ENCODE measurements at regions not wholly inside any gene's neighbourhood (a gene's known extent, or its start where the extent isn't known, plus 50 kb on each side); places are given as distances from the start of the nearest gene placed in this dataset.
A peak's percentile ranks its signal among the peaks of the same experiment; 100 is the strongest.
"Not testable (repeated sequence)": the region's sequence is repeated elsewhere in the genome, so short reads cannot be mapped to it uniquely, and the experiment has no call there.

DNA sequence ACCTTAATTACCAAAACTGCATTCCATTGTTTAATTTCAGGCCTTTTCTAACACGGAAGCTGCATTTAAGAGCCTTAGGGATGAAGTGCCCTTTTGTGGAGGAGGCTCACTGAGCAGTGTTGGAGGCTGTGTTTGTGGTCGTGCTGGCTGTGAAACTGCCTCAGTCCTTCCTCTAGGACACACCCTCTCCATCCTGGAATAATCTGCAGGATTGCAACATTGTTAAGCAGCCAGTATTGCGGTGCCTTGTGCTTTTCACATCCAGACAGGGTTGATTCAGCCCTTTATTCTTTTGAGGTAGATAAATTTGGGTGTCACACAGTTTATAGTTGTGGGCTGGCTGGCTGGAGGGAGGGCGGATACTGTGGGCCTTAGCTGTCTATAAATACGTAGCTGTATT, 141.6 kb downstream of the CDRT15L2 start:
- Histone ChIP-seq H3K9me3 (ENCODE audit: severe bottlenecking) (no peaks in the 10 kb centered on the region), H3K36me3 (ENCODE audit: low read depth) (no peaks in the 10 kb centered on the region), H3K27ac (ENCODE audit: poor library complexity, severe bottlenecking) (no peak overlapping the region), H3K4me3 (ENCODE audit: severe bottlenecking) (no peak overlapping the region), H3K4me1 (ENCODE audit: insufficient read depth, poor library complexity, severe bottlenecking) (no peaks in the 10 kb centered on the region), H3K27me3 (ENCODE audit: insufficient read depth, poor library complexity, severe bottlenecking) (peaks cover 6% of the 10 kb centered on the region)
- ATAC-seq (ENCODE audit: low read depth) (peak; percentile 45; the same call in 1 of the 3 replicates), DNase-seq (ENCODE audit: low spot score) (no peak)
- TF ChIP-seq, protein P1, sequence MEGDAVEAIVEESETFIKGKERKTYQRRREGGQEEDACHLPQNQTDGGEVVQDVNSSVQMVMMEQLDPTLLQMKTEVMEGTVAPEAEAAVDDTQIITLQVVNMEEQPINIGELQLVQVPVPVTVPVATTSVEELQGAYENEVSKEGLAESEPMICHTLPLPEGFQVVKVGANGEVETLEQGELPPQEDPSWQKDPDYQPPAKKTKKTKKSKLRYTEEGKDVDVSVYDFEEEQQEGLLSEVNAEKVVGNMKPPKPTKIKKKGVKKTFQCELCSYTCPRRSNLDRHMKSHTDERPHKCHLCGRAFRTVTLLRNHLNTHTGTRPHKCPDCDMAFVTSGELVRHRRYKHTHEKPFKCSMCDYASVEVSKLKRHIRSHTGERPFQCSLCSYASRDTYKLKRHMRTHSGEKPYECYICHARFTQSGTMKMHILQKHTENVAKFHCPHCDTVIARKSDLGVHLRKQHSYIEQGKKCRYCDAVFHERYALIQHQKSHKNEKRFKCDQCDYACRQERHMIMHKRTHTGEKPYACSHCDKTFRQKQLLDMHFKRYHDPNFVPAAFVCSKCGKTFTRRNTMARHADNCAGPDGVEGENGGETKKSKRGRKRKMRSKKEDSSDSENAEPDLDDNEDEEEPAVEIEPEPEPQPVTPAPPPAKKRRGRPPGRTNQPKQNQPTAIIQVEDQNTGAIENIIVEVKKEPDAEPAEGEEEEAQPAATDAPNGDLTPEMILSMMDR (IDR thresholded peaks at IDR 0.05; ENCODE audit: poor library complexity, severe bottlenecking) = no peak

GRCh38 chr17:20724391-20724790, 144.9 kb downstream of the CDRT15L2 start:
- not testable (repeated sequence) for H3K36me3 ChIP-seq (ENCODE audit: low read depth); H3K4me1 ChIP-seq (ENCODE audit: insufficient read depth, poor library complexity, severe bottlenecking); H3K4me3 ChIP-seq (ENCODE audit: severe bottlenecking); H3K27me3 ChIP-seq (ENCODE audit: insufficient read depth, poor library complexity, severe bottlenecking); DNase-seq (ENCODE audit: low spot score); H3K9me3 ChIP-seq (ENCODE audit: severe bottlenecking); H3K27ac ChIP-seq (ENCODE audit: poor library complexity, severe bottlenecking); ATAC-seq (ENCODE audit: low read depth)

DNA sequence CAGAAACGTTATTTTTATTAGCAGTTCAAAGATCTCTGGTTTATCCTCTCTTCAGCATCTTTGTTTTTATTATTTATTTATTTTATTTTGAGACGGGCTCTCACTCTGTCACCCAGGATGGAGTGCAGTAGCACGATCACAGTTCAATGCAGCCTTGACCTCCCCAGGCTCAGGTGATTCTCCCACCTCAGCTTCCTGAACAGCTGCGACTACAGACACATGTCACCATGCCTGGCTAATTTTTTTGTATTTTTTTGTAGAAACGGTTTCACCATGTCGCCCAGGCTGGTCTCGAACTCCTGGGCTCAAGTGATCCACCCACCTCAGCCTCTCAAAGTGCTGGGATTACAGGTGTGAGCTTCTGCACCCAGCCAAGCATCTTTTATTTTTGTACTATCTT, 147.7 kb downstream of the CDRT15L2 start:
- not testable (repeated sequence) for H3K27ac ChIP-seq (ENCODE audit: poor library complexity, severe bottlenecking); H3K9me3 ChIP-seq (ENCODE audit: severe bottlenecking); H3K36me3 ChIP-seq (ENCODE audit: low read depth); ATAC-seq (ENCODE audit: low read depth); H3K4me1 ChIP-seq (ENCODE audit: insufficient read depth, poor library complexity, severe bottlenecking); H3K27me3 ChIP-seq (ENCODE audit: insufficient read depth, poor library complexity, severe bottlenecking); H3K4me3 ChIP-seq (ENCODE audit: severe bottlenecking); DNase-seq (ENCODE audit: low spot score)

DNA sequence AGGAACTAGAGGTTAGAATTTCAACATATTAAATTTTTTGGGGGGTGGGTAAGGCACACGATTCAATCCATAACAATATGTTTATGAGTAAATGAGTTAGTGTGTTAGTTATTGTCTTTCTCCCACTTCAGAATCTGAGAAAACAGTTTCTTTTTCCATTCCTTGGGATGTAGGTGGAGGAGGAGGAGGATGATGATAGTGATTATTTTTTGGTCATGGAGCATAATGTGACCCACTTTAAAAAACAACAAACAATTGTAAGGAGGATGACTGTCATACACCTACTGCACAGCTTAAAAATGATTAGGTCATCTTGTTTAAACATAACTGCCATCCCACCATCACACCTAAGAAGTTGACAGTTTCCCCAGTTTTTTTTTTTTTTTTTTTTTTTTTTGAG, 148.7 kb downstream of the CDRT15L2 start:
- no peak for ATAC-seq (ENCODE audit: low read depth)
- peaks cover 8% of the 10 kb centered on the region for H3K27me3 ChIP-seq (ENCODE audit: insufficient read depth, poor library complexity, severe bottlenecking)
- H3K36me3 ChIP-seq (ENCODE audit: low read depth) = no peaks in the 10 kb centered on the region
- H3K9me3 ChIP-seq (ENCODE audit: severe bottlenecking) = no peaks in the 10 kb centered on the region
- H3K4me3 ChIP-seq (ENCODE audit: severe bottlenecking) = no peak overlapping the region
- H3K27ac ChIP-seq (ENCODE audit: poor library complexity, severe bottlenecking) = no peak overlapping the region
- TF ChIP-seq, protein P1 (IDR thresholded peaks at IDR 0.05; ENCODE audit: poor library complexity, severe bottlenecking) = no peak
- no peaks in the 10 kb centered on the region for H3K4me1 ChIP-seq (ENCODE audit: insufficient read depth, poor library complexity, severe bottlenecking)
- DNase-seq (ENCODE audit: low spot score) = no peak

DNA sequence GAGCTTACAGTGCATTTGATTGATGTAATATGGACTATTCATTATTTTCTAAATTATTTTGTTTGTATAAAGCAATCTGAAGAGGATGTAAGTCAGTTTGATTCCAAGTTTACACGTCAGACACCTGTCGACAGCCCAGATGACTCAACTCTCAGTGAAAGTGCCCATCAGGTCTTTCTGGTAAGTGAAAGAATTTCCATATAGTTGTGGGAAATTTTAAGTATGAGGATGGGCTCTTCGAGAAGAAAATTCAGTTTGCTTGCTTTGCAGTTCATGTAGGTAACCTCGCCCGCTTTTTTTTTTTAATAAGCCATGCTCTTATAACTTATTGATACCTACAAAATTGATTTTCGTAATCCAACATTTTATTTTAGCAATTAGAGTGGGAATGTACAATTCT, 151.6 kb downstream of the CDRT15L2 start:
- H3K36me3 ChIP-seq (ENCODE audit: low read depth); ATAC-seq (ENCODE audit: low read depth); H3K27me3 ChIP-seq (ENCODE audit: insufficient read depth, poor library complexity, severe bottlenecking); H3K4me1 ChIP-seq (ENCODE audit: insufficient read depth, poor library complexity, severe bottlenecking); H3K27ac ChIP-seq (ENCODE audit: poor library complexity, severe bottlenecking); H3K4me3 ChIP-seq (ENCODE audit: severe bottlenecking); DNase-seq (ENCODE audit: low spot score); H3K9me3 ChIP-seq (ENCODE audit: severe bottlenecking): not testable (repeated sequence)

- TF ChIP-seq, protein P1 (IDR thresholded peaks at IDR 0.05; ENCODE audit: poor library complexity, severe bottlenecking) = no peak
- H3K27me3 ChIP-seq (ENCODE audit: insufficient read depth, poor library complexity, severe bottlenecking) = no peaks in the 10 kb centered on the region
- DNase-seq (ENCODE audit: low spot score) = no peak
- ATAC-seq (ENCODE audit: low read depth) = no peak
- no peak overlapping the region for H3K4me3 ChIP-seq (ENCODE audit: severe bottlenecking)
- H3K36me3 ChIP-seq (ENCODE audit: low read depth) = no peaks in the 10 kb centered on the region
- no peak overlapping the region for H3K27ac ChIP-seq (ENCODE audit: poor library complexity, severe bottlenecking)
- no peaks in the 10 kb centered on the region for H3K4me1 ChIP-seq (ENCODE audit: insufficient read depth, poor library complexity, severe bottlenecking)
- H3K9me3 ChIP-seq (ENCODE audit: severe bottlenecking) = no peaks in the 10 kb centered on the region
Observed at GRCh38 chr17:20733923-20734322, 154.4 kb downstream of the CDRT15L2 start.
